GM10266 (cell line): ENCODE measurements at regions not wholly inside any gene's neighbourhood (a gene's known extent, or its start where the extent isn't known, plus 50 kb on each side); places are given as distances from the start of the nearest gene placed in this dataset.
"Not testable (repeated sequence)": the region's sequence is repeated elsewhere in the genome, so short reads cannot be mapped to it uniquely, and the experiment has no call there.

Experiments
- DNase-seq: peaks from one replicate; pipeline ENCODE4 v3.0.0; 2012; ENCODE audit errors: extremely low spot score
- CTCF ChIP-seq: IDR thresholded peaks from 2 replicates; pipeline ENCODE4 v1.5.1; 2012; ENCODE audit warnings: mild to moderate bottlenecking, low read depth; ENCODE audit not compliant: control insufficient read depth, insufficient read depth; ENCODE audit errors: missing control alignments

GRCh38 chr2:58606799-58607198 lies 365.7 kb upstream of the FANCL start:
- DNase-seq, result no peak
- TF ChIP-seq CTCF, result no peak

DNA sequence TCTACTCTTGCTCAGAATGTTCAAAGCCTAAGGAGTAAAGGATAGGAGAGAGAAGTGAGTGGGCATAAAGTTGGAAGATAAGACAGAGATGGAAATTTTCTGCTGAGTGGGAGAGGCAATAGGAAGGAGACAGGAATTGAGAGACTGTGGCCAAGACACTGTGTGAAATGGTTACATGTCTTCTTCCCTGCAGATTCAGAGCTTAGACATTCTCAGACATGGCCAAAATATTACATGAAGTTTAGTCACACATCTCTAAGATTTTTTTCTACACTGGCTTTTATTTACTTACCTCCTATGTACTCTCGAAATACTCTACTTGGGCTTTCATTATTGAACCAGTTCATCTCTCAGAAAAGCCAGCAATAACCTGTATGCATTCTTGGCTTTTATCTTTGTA lies 363.0 kb upstream of the FANCL start:
- DNase-seq, result no peak
- TF ChIP-seq CTCF, result no peak

- no peak for TF ChIP-seq CTCF
- DNase-seq, result no peak
These were observed 359.9 kb upstream of the FANCL start for GRCh38 chr2:58601017-58601416.

DNA sequence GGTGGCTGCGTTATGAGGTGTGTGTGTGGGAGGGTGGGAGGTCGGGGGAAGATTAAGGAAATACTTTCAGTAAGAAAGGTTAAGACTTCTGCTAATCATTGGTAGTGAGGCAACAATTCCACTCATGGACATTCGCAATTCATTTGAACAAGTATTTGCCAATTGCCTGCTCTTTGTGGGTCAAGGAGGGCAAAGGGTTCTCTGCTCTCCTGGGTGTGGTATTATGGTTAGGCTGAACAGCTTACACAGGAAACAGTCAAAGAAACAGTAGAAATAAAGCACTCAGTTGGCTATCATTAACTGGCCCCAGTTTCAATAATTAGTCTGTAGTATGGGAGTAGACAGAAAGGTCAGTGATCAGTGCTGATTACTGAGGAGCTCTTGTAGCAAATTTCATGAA lies 357.0 kb upstream of the FANCL start:
- no peak for DNase-seq
- TF ChIP-seq CTCF, result no peak

- no peak for TF ChIP-seq CTCF
- no peak for DNase-seq
These were observed 354.6 kb upstream of the FANCL start for GRCh38 chr2:58595714-58596113.

GRCh38 chr2:58594762-58595161 lies 353.6 kb upstream of the FANCL start:
- no peak for DNase-seq
- no peak for TF ChIP-seq CTCF

- no peak for DNase-seq
- TF ChIP-seq CTCF, result no peak
These were observed 353.1 kb upstream of the FANCL start for GRCh38 chr2:58594175-58594574.

DNA sequence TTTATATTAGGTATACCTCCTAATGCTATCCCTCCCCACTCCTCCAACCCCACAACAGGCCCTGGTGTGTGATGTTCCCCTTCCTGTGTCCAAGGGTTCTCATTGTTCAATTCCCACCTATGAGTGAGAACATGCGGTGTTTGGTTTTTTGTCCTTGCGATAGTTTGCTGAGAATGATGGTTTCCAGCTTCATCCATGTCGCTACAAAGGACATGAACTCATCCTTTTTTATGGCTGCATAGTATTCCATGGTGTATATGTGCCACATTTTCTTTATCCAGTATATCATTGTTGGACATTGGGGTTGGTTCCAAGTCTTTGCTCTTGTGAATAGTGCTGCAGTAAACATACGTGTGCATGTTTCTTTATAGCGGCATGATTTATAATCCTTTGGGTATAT lies 345.1 kb upstream of the FANCL start:
- DNase-seq, result not testable (repeated sequence)
